Keratinocyte (primary cell): ENCODE measurements at regions not wholly inside any gene's neighbourhood (a gene's known extent, or its start where the extent isn't known, plus 50 kb on each side); places are given as distances from the start of the nearest gene placed in this dataset.

Source experiments
- DNase-seq: peaks from one replicate; pipeline ENCODE4 v3.0.0-alpha.2; 2011; ENCODE audit warnings: low read depth, missing footprints, low spot score
- FAIRE-seq: peaks from 2 replicates; lab custom pipeline; 2011; peaks lifted over from hg19 to GRCh38; lab: Jason Lieb, UNC
- H2AFZ ChIP-seq: 2 replicates; pipeline ENCODE4 v1.6.0; 2012; ENCODE audit warnings: low read length, control low read depth, inconsistent platforms; ENCODE audit not compliant: control insufficient read depth
- H3K27ac ChIP-seq: 2 replicates; pipeline ENCODE4 v1.5.1; 2011; ENCODE audit warnings: low read length; ENCODE audit not compliant: control insufficient read depth, insufficient read depth
- H3K27me3 ChIP-seq: 3 replicates; pipeline ENCODE4 v1.6.0; 2011; ENCODE audit warnings: low read length; ENCODE audit not compliant: control insufficient read depth, insufficient read depth; ENCODE audit errors: extremely low read depth
- H3K36me3 ChIP-seq, 2 experiments: 2 replicates in 1 of 2; 3 replicates in 1 of 2; pipeline ENCODE4 v1.5.1; 2011; ENCODE audit warnings: low read length in 2 of 2, mild to moderate bottlenecking in 1 of 2; ENCODE audit not compliant: control insufficient read depth in 2 of 2, insufficient read depth in 2 of 2; ENCODE audit errors: extremely low read depth in 1 of 2
- H3K4me1 ChIP-seq: 3 replicates; pipeline ENCODE4 v1.5.1; 2011; ENCODE audit warnings: low read length; ENCODE audit not compliant: control insufficient read depth, insufficient read depth; ENCODE audit errors: extremely low read depth
- H3K4me2 ChIP-seq: 3 replicates; pipeline ENCODE4 v1.6.0; 2011; ENCODE audit warnings: low read depth, low read length; ENCODE audit not compliant: control insufficient read depth, insufficient read depth; ENCODE audit errors: extremely low read depth
- H3K4me3 ChIP-seq, 3 experiments: fragments of 200-600 bp in 1 of 3; sonication (generic) in 1 of 3; 2 replicates in 2 of 3; 3 replicates in 1 of 3; pipeline ENCODE4 v1.5.1; 2011 to 2016; ENCODE audit warnings: low read length in 3 of 3, mild to moderate bottlenecking in 3 of 3, control low read depth in 2 of 3, inconsistent platforms in 1 of 3, low read depth in 1 of 3, mixed read lengths in 1 of 3, mixed run types in 1 of 3, moderate library complexity in 1 of 3; ENCODE audit not compliant: control insufficient read depth in 2 of 3, insufficient read depth in 2 of 3; ENCODE audit errors: extremely low read depth in 1 of 3
- H3K79me2 ChIP-seq: 2 replicates; pipeline ENCODE4 v1.6.0; 2012; ENCODE audit warnings: low read length; ENCODE audit not compliant: control insufficient read depth, insufficient read depth
- H3K9ac ChIP-seq: 3 replicates; pipeline ENCODE4 v1.6.0; 2011; ENCODE audit warnings: low read length; ENCODE audit not compliant: control insufficient read depth, insufficient read depth; ENCODE audit errors: extremely low read depth
- H3K9me1 ChIP-seq: 3 replicates; pipeline ENCODE4 v1.6.0; 2011; ENCODE audit warnings: low read length; ENCODE audit not compliant: control insufficient read depth, insufficient read depth; ENCODE audit errors: extremely low read depth
- H3K9me3 ChIP-seq: 2 replicates; pipeline ENCODE4 v1.5.1; 2012; ENCODE audit warnings: low read depth, low read length; ENCODE audit not compliant: control insufficient read depth
- H4K20me1 ChIP-seq: 3 replicates; pipeline ENCODE4 v1.6.0; 2011; ENCODE audit warnings: low read length; ENCODE audit not compliant: control insufficient read depth, insufficient read depth; ENCODE audit errors: extremely low read depth
- CTCF ChIP-seq, 3 experiments: IDR thresholded peaks in 1 of 3; conservative IDR thresholded peaks in 1 of 3; optimal IDR thresholded peaks in 1 of 3; 2 replicates in 2 of 3; 3 replicates in 1 of 3; pipeline versions ENCODE3 to v1.5.1; 2011; ENCODE audit warnings: low read length in 3 of 3, mild to moderate bottlenecking in 3 of 3, moderate library complexity in 2 of 3, control low read depth in 1 of 3, inconsistent platforms in 1 of 3; ENCODE audit not compliant: insufficient read depth in 2 of 3; ENCODE audit errors: extremely low read depth in 1 of 3
- EZH2 ChIP-seq: IDR thresholded peaks from one replicate; pipeline ENCODE4 v1.6.1; 2012; ENCODE audit warnings: inconsistent platforms, mild to moderate bottlenecking, low read length, moderate library complexity
- dilution Hi-C: fragments of 300-500 bp; cut with MboI; formaldehyde crosslinking; loops from one replicate; pipeline ENCODE4 v1.7.0; 2020; ENCODE audit warnings: low sequenced_read_pairs; ENCODE audit not compliant: extremely low pct_ligation_motif_present

GRCh38 chr5:60437308-60437707 is 262.7 kb downstream of the DEPDC1B start:
- no peak overlapping the region for H3K4me3 ChIP-seq
- dilution Hi-C loops: no loop called here
- no peaks in the 10 kb centered on the region for H4K20me1 ChIP-seq
- no peaks in the 10 kb centered on the region for H3K4me1 ChIP-seq
- no peaks in the 10 kb centered on the region for H3K27me3 ChIP-seq
- no peaks in the 10 kb centered on the region for H3K36me3 ChIP-seq
- H3K27ac ChIP-seq: no peak overlapping the region
- no peaks in the 10 kb centered on the region for H3K9me3 ChIP-seq
- DNase-seq (no peak), FAIRE-seq (no peak)
- H3K9me1 ChIP-seq: no peaks in the 10 kb centered on the region
- H3K9ac ChIP-seq: no peak overlapping the region
- no peak overlapping the region for H2AFZ ChIP-seq
- H3K4me2 ChIP-seq: no peak overlapping the region
- H3K79me2 ChIP-seq: no peaks in the 10 kb centered on the region
- TF ChIP-seq CTCF (optimal IDR thresholded peaks at IDR 0.05 in 1 of 3, IDR thresholded peaks at IDR 0.05 in 1 of 3, conservative IDR thresholded peaks at IDR 0.05 in 1 of 3; ENCODE audit: extremely low read depth in 1 of 3, insufficient read depth in 2 of 3, low read length in 3 of 3) (no peak), EZH2 (no peak)

GRCh38 chr5:60436518-60436917 is 263.4 kb downstream of the DEPDC1B start:
- dilution Hi-C loops: no loop called here
- FAIRE-seq: no peak
- H2AFZ ChIP-seq: no peak overlapping the region
- H3K27ac ChIP-seq: no peak overlapping the region
- no peaks in the 10 kb centered on the region for H3K36me3 ChIP-seq
- no peaks in the 10 kb centered on the region for H3K4me1 ChIP-seq
- TF ChIP-seq CTCF (optimal IDR thresholded peaks at IDR 0.05 in 1 of 3, IDR thresholded peaks at IDR 0.05 in 1 of 3, conservative IDR thresholded peaks at IDR 0.05 in 1 of 3; ENCODE audit: extremely low read depth in 1 of 3, insufficient read depth in 2 of 3, low read length in 3 of 3): no peak
- no peak for TF ChIP-seq EZH2
- no peak overlapping the region for H3K4me3 ChIP-seq
- no peaks in the 10 kb centered on the region for H3K9me1 ChIP-seq
- H3K79me2 ChIP-seq: no peaks in the 10 kb centered on the region
- no peak for DNase-seq
- no peaks in the 10 kb centered on the region for H4K20me1 ChIP-seq
- no peak overlapping the region for H3K4me2 ChIP-seq
- no peak overlapping the region for H3K9ac ChIP-seq
- H3K27me3 ChIP-seq: no peaks in the 10 kb centered on the region
- H3K9me3 ChIP-seq: no peaks in the 10 kb centered on the region
